SK-N-MC (cell line): ENCODE measurements at regions not wholly inside any gene's neighbourhood (a gene's known extent, or its start where the extent isn't known, plus 50 kb on each side); places are given as distances from the start of the nearest gene placed in this dataset.

Experiments used
- EZH2 ChIP-seq: fragments of 200-600 bp; sonication (generic); IDR thresholded peaks from one replicate; pipeline ENCODE4 v1.6.1; 2017; ENCODE audit warnings: antibody characterized with exemption
- FOXP2 ChIP-seq: optimal IDR thresholded peaks from 2 replicates; pipeline ENCODE3; 2011; ENCODE audit warnings: mild to moderate bottlenecking, moderate library complexity; ENCODE audit not compliant: insufficient read depth; ENCODE audit errors: extremely low read length, control extremely low read depth
- POLR2AphosphoS5 ChIP-seq: IDR thresholded peaks from 2 replicates; pipeline ENCODE4 v1.6.1; 2012; ENCODE audit warnings: mild to moderate bottlenecking, low read depth, low read length, borderline replicate concordance

DNA sequence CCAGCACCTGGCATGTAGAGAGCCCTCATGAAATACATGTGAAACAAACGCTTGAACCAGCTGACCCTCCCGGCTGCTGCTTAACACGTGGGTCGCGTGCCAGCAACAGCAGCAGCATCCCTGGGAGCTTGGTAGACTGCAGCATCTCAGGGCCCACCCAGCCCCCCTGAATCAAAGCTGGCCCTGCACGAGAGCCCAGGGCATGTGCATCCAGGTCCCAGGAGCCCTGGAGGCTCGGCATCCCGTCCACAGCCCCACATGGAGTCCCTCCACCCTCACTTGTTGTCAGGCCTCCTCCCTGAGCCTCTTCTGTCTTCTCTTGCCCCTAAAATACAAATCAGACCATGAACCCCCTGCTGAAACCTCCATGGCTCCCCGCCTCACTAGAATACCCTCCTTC is 123.1 kb downstream of the MATN1 start:
- TF ChIP-seq POLR2AphosphoS5 = no peak
- no peak for TF ChIP-seq EZH2
- no peak for TF ChIP-seq FOXP2
